ENCODE measurements at regions not wholly inside any gene's neighbourhood (a gene's known extent, or its start where the extent isn't known, plus 50 kb on each side); places are given as distances from the start of the nearest gene placed in this dataset.

GRCh38 chr16:79715061-79715460 lies 114.5 kb upstream of the MAF start:
- Histone ChIP-seq H3K4me1 (ENCODE audit: insufficient read depth, low read length) (no peaks in the 10 kb centered on the region), H2AFZ (ENCODE audit: low read length) (no peak overlapping the region), H3K27me3 (ENCODE audit: low read length) (no peaks in the 10 kb centered on the region; the same call in 1 of the 2 replicates), H3K4me3 (ENCODE audit: low read length) (no peak overlapping the region), H3K4me2 (ENCODE audit: low read length) (no peak overlapping the region), H3K27ac (ENCODE audit: low read length) (no peak overlapping the region), H3K9me2 (replicated peaks; ENCODE audit: low read length) (no peaks in the 10 kb centered on the region), H3K9me3 (ENCODE audit: low read length) (no peaks in the 10 kb centered on the region), H4K20me1 (ENCODE audit: low read length) (no peaks in the 10 kb centered on the region), H3F3A (ENCODE audit: low read length, unreplicated experiment) (no peaks in the 10 kb centered on the region), H3K36me3 (ENCODE audit: low read depth, low read length) (no peaks in the 10 kb centered on the region), H3K9ac (ENCODE audit: low read length) (no peak overlapping the region), H3K79me2 (ENCODE audit: low read length) (no peaks in the 10 kb centered on the region)
- no peak for ATAC-seq
- ChIA-PET POLR2A (ENCODE audit: unreplicated experiment) (no interaction called here), CTCF (no interaction called here)
- intact Hi-C loops (cut with micrococcal nuclease), result no loop called here
- DNase-seq, result no peak
- BruUV-seq (replicated peaks), result no TSS peak
- TF ChIP-seq CTCF (conservative IDR thresholded peaks at IDR 0.05; ENCODE audit: low read depth, low read length) (no peak), EZH2 (IDR thresholded peaks at IDR 0.05; ENCODE audit: low read length, unreplicated experiment) (no peak), EZH2phosphoT487 (IDR thresholded peaks at IDR 0.05; ENCODE audit: borderline replicate concordance, low read length) (no peak)

- TF ChIP-seq CTCF (conservative IDR thresholded peaks at IDR 0.05; ENCODE audit: low read depth, low read length) (no peak), EZH2 (IDR thresholded peaks at IDR 0.05; ENCODE audit: low read length, unreplicated experiment) (no peak), EZH2phosphoT487 (IDR thresholded peaks at IDR 0.05; ENCODE audit: borderline replicate concordance, low read length) (no peak)
- POLR2A ChIA-PET (ENCODE audit: unreplicated experiment), result no interaction called here
These were observed 113.9 kb upstream of the MAF start for GRCh38 chr16:79714440-79714839.

DNA sequence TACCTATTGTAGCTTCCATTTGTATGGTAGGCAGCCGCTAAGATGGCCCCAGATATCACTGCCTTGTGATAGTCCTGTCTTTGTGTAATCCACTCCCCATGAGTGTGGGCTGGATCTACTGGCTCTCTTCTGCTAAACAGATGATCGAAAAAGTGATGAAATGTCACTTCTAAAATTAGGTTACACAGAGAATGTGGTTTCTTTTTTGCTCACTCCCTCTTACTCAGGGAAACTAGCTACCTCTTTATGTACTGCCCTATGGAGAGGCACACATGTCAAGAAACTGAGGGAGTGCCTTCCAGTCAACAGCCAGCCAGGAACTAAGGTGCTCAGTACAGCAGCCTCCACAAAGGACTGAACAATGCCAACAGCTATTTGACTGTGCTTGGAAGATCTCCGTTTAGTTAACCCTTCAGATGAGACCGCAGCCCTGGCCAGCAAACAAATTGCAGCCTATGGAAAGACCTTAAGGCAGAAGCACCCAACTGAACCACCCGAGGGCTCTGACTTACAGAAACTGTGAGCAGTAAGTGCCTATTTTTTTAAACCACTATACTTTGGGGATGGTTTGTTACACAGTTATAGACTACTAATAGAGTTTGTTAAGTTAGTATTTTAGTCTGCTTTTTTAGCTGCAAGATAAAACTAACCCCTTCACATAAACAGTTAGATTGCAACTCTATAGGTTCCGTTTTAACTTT lies 113.2 kb upstream of the MAF start:
- no peaks in the 10 kb centered on the region; the same call in 1 of the 2 replicates for H3K27me3 ChIP-seq (ENCODE audit: low read length)
- H3K36me3 ChIP-seq (ENCODE audit: low read depth, low read length), result no peaks in the 10 kb centered on the region
- H3K9me2 ChIP-seq (replicated peaks; ENCODE audit: low read length), result no peaks in the 10 kb centered on the region
- DNase-seq (no peak), ATAC-seq (no peak)
- H2AFZ ChIP-seq (ENCODE audit: low read length), result no peak overlapping the region
- H3K4me3 ChIP-seq (ENCODE audit: low read length), result no peak overlapping the region
- no peak overlapping the region for H3K27ac ChIP-seq (ENCODE audit: low read length)
- no peaks in the 10 kb centered on the region for H4K20me1 ChIP-seq (ENCODE audit: low read length)
- no peak for TF ChIP-seq EZH2phosphoT487 (IDR thresholded peaks at IDR 0.05; ENCODE audit: borderline replicate concordance, low read length)
- TF ChIP-seq CTCF (conservative IDR thresholded peaks at IDR 0.05; ENCODE audit: low read depth, low read length), result no peak
- TF ChIP-seq EZH2 (IDR thresholded peaks at IDR 0.05; ENCODE audit: low read length, unreplicated experiment), result no peak
- ChIA-PET CTCF (no interaction called here), POLR2A (ENCODE audit: unreplicated experiment) (no interaction called here)
- no TSS peak for BruUV-seq (replicated peaks)
- no peaks in the 10 kb centered on the region for H3F3A ChIP-seq (ENCODE audit: low read length, unreplicated experiment)
- no peaks in the 10 kb centered on the region for H3K4me1 ChIP-seq (ENCODE audit: insufficient read depth, low read length)
- no peaks in the 10 kb centered on the region for H3K79me2 ChIP-seq (ENCODE audit: low read length)
- H3K9me3 ChIP-seq (ENCODE audit: low read length), result no peaks in the 10 kb centered on the region
- intact Hi-C loops (cut with micrococcal nuclease), result no loop called here
- no peak overlapping the region for H3K9ac ChIP-seq (ENCODE audit: low read length)
- H3K4me2 ChIP-seq (ENCODE audit: low read length), result no peak overlapping the region

More at GRCh38 chr16:79714440-79714839, 113.9 kb upstream of the MAF start:
- BruUV-seq (replicated peaks), result no TSS peak
- H3K4me3 ChIP-seq (ENCODE audit: low read length), result no peak overlapping the region
- no peak for DNase-seq
- H3K4me1 ChIP-seq (ENCODE audit: insufficient read depth, low read length), result no peaks in the 10 kb centered on the region
- intact Hi-C loops (cut with micrococcal nuclease), result no loop called here
- H3K79me2 ChIP-seq (ENCODE audit: low read length), result no peaks in the 10 kb centered on the region
- no peak overlapping the region for H3K9ac ChIP-seq (ENCODE audit: low read length)
- H4K20me1 ChIP-seq (ENCODE audit: low read length), result no peaks in the 10 kb centered on the region
- H3K9me2 ChIP-seq (replicated peaks; ENCODE audit: low read length), result no peaks in the 10 kb centered on the region
- no peak for ATAC-seq
- no peak overlapping the region for H3K27ac ChIP-seq (ENCODE audit: low read length)
- H3K27me3 ChIP-seq (ENCODE audit: low read length), result no peaks in the 10 kb centered on the region; the same call in 1 of the 2 replicates
- no peaks in the 10 kb centered on the region for H3K9me3 ChIP-seq (ENCODE audit: low read length)
- CTCF ChIA-PET, result no interaction called here
- H3K4me2 ChIP-seq (ENCODE audit: low read length), result no peak overlapping the region
- H3K36me3 ChIP-seq (ENCODE audit: low read depth, low read length), result no peaks in the 10 kb centered on the region
- no peaks in the 10 kb centered on the region for H3F3A ChIP-seq (ENCODE audit: low read length, unreplicated experiment)
- H2AFZ ChIP-seq (ENCODE audit: low read length), result no peak overlapping the region

Measured in PC-3 (cell line).